ENCODE measurements at regions not wholly inside any gene's neighbourhood (a gene's known extent, or its start where the extent isn't known, plus 50 kb on each side); places are given as distances from the start of the nearest gene placed in this dataset.

DNA sequence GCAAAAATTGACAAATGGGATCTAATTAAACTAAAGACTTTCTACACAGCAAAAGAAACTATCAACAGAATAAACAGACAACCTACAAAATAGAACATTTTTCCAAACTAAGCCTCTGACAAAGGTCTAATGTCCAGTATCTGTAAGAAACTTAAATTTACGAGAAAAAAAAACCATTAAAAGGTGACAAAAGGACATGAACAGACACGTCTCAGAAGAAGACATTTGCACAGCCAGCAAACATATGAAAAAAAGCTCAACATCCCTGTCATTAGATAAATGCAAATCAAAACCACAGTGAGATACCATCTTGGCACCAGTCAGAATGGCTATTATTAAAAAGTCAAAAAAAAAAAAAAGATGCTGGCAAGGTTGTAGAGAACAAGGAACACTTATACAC, 70.6 kb upstream of the GRIK2 start:
- TF ChIP-seq, protein P1, sequence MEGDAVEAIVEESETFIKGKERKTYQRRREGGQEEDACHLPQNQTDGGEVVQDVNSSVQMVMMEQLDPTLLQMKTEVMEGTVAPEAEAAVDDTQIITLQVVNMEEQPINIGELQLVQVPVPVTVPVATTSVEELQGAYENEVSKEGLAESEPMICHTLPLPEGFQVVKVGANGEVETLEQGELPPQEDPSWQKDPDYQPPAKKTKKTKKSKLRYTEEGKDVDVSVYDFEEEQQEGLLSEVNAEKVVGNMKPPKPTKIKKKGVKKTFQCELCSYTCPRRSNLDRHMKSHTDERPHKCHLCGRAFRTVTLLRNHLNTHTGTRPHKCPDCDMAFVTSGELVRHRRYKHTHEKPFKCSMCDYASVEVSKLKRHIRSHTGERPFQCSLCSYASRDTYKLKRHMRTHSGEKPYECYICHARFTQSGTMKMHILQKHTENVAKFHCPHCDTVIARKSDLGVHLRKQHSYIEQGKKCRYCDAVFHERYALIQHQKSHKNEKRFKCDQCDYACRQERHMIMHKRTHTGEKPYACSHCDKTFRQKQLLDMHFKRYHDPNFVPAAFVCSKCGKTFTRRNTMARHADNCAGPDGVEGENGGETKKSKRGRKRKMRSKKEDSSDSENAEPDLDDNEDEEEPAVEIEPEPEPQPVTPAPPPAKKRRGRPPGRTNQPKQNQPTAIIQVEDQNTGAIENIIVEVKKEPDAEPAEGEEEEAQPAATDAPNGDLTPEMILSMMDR (conservative IDR thresholded peaks at IDR 0.05), result no peak
- TF ChIP-seq ZFX (IDR thresholded peaks at IDR 0.05), result no peak

All from C4-2B (cell line).